Osteocyte (in vitro differentiated cells): ENCODE measurements at regions not wholly inside any gene's neighbourhood (a gene's known extent, or its start where the extent isn't known, plus 50 kb on each side); places are given as distances from the start of the nearest gene placed in this dataset.

Experiments used
- DNase-seq: peaks from one replicate; pipeline ENCODE4 v3.0.0; 2021; ENCODE audit warnings: mixed read lengths; ENCODE audit not compliant: unreplicated experiment; ENCODE audit errors: extremely low spot score
- H3K27ac Mint-ChIP-seq: one replicate; pipeline ENCODE4 v1.8.0; 2021; ENCODE audit warnings: mild to moderate bottlenecking, mixed read lengths; ENCODE audit not compliant: unreplicated experiment
- H3K27me3 Mint-ChIP-seq: one replicate; pipeline ENCODE4 v1.8.0; 2021; ENCODE audit warnings: mixed read lengths; ENCODE audit not compliant: unreplicated experiment
- H3K36me3 Mint-ChIP-seq: one replicate; pipeline ENCODE4 v1.8.0; 2021; ENCODE audit warnings: mixed read lengths; ENCODE audit not compliant: unreplicated experiment
- H3K4me1 Mint-ChIP-seq: one replicate; pipeline ENCODE4 v1.8.0; 2021; ENCODE audit warnings: mixed read lengths; ENCODE audit not compliant: unreplicated experiment
- H3K4me3 Mint-ChIP-seq: one replicate; pipeline ENCODE4 v1.8.0; 2021; ENCODE audit warnings: mild to moderate bottlenecking, moderate library complexity, mixed read lengths; ENCODE audit not compliant: unreplicated experiment
- H3K9me3 Mint-ChIP-seq: one replicate; pipeline ENCODE4 v1.8.0; 2021; ENCODE audit warnings: mixed read lengths; ENCODE audit not compliant: unreplicated experiment
- CTCF ChIP-seq: fragments of 200-600 bp; sonication (generic); IDR thresholded peaks from 2 replicates; pipeline ENCODE4 v1.5.0; 2021; ENCODE audit warnings: antibody characterized with exemption, mild to moderate bottlenecking, moderate library complexity

GRCh38 chr6:94278146-94278545 is 858.8 kb upstream of the EPHA7 start:
- H3K27me3 Mint-ChIP-seq: no peaks in the 10 kb centered on the region
- no peak for TF ChIP-seq CTCF
- H3K4me1 Mint-ChIP-seq: peaks cover 21% of the 10 kb centered on the region
- H3K4me3 Mint-ChIP-seq: no peak overlapping the region
- H3K27ac Mint-ChIP-seq: peak overlapping the region; percentile 51
- peaks cover 3% of the 10 kb centered on the region for H3K9me3 Mint-ChIP-seq
- H3K36me3 Mint-ChIP-seq: no peaks in the 10 kb centered on the region
- no peak for DNase-seq

GRCh38 chr6:94272327-94272726 is 853.0 kb upstream of the EPHA7 start:
- peaks cover 9% of the 10 kb centered on the region for H3K9me3 Mint-ChIP-seq
- no peak overlapping the region for H3K4me3 Mint-ChIP-seq
- no peak for DNase-seq
- H3K4me1 Mint-ChIP-seq: peaks cover 20% of the 10 kb centered on the region
- no peaks in the 10 kb centered on the region for H3K36me3 Mint-ChIP-seq
- TF ChIP-seq CTCF: no peak
- no peak overlapping the region for H3K27ac Mint-ChIP-seq
- no peaks in the 10 kb centered on the region for H3K27me3 Mint-ChIP-seq

- Mint-ChIP-seq H3K27ac (peak overlapping the region; percentile 61), H3K9me3 (peaks cover 15% of the 10 kb centered on the region), H3K4me3 (no peak overlapping the region), H3K36me3 (no peaks in the 10 kb centered on the region), H3K4me1 (peaks cover 17% of the 10 kb centered on the region), H3K27me3 (no peaks in the 10 kb centered on the region)
- no peak for DNase-seq
- TF ChIP-seq CTCF: no peak
These were observed 851.0 kb upstream of the EPHA7 start for GRCh38 chr6:94270091-94270948.

DNA sequence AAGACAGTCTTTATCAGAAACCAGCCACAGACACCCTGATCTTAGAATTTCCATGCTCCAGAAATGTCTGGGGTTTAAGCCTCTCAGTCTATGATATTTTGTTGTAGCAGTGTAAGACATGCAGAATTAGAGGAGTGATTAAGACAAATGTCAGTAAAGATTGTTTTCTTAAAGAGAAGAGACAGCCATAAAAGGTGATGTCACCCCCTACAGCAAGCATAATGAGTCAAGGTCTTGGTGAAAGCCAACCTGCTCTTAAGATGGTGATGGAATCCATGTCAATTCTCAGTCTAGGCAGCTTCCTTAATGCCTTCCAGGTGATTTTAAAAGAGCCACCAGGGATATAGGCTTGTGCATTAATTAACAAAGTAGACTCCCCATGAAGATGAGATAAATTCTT is 849.9 kb upstream of the EPHA7 start:
- Mint-ChIP-seq H3K36me3 (no peaks in the 10 kb centered on the region), H3K4me3 (no peak overlapping the region), H3K4me1 (peaks cover 17% of the 10 kb centered on the region), H3K27me3 (no peaks in the 10 kb centered on the region), H3K9me3 (peaks cover 21% of the 10 kb centered on the region), H3K27ac (no peak overlapping the region)
- DNase-seq: no peak
- TF ChIP-seq CTCF: no peak

DNA sequence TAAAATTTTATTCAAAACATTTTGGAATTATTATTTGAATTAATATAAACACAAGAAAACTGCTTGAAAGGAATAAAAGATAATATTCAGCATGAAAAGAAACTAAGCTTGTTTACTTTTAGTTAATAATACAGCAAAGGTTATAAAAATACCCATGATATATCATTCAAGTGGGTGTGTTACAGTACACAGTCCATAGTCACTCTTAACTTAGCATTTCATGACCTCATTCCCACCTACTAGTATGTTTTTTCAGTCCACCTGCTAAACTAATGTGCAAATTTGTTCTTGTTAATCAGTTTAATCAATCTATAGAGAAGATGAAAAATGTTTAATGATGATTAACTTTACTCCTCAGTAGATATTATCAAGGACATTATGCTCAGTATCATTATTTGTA is 841.4 kb upstream of the EPHA7 start:
- H3K4me1 Mint-ChIP-seq: no peaks in the 10 kb centered on the region
- TF ChIP-seq CTCF: no peak
- H3K4me3 Mint-ChIP-seq: no peak overlapping the region
- peaks cover 10% of the 10 kb centered on the region for H3K9me3 Mint-ChIP-seq
- DNase-seq: no peak
- no peak overlapping the region for H3K27ac Mint-ChIP-seq
- no peaks in the 10 kb centered on the region for H3K27me3 Mint-ChIP-seq
- no peaks in the 10 kb centered on the region for H3K36me3 Mint-ChIP-seq
